GM12878 (cell line): ENCODE measurements at regions not wholly inside any gene's neighbourhood (a gene's known extent, or its start where the extent isn't known, plus 50 kb on each side); places are given as distances from the start of the nearest gene placed in this dataset.

Experiments
- ATAC-seq: fragments of 200-7000 bp; cut with Tn5 transposase; 3 replicates; pipeline ENCODE4 v1.9.1; 2020; ENCODE audit warnings: mild to moderate bottlenecking, moderate library complexity
- BruUV-seq: library from RNA; stranded (reverse); fragments of 400-500 nt; replicated peaks from 2 replicates; lab custom pipeline; 2021; lab: Mats Ljungman, UMichigan
- CTCF ChIA-PET: fragments of 300-600 bp; sonication (Branson Sonifier 250); formaldehyde crosslinking; extraction: SDS; loops from one replicate; lab custom pipeline; 2021; ENCODE audit warnings: inconsistent platforms; lab: Yijun Ruan, JAX
- POLR2A ChIA-PET: fragments of 350-600 bp; formaldehyde crosslinking; extraction: SDS; loops from one replicate; lab custom pipeline; 2021; ENCODE audit warnings: inconsistent platforms; lab: Charles Lee
- RAD21 ChIA-PET: fragments of 300-600 bp; sonication (Branson Sonifier 250); formaldehyde crosslinking; loops from one replicate; lab custom pipeline; 2023; ENCODE audit warnings: antibody characterized with exemption; ENCODE audit not compliant: unreplicated experiment; lab: Charles Lee
- SMC1A ChIA-PET: fragments of 300-600 bp; sonication (Branson Sonifier 250); formaldehyde crosslinking; loops from one replicate; lab custom pipeline; 2023; ENCODE audit not compliant: unreplicated experiment, uncharacterized antibody; lab: Charles Lee
- DNase-seq: peaks from one replicate; pipeline ENCODE4 v3.0.0-alpha.2; 2011; ENCODE audit warnings: low read depth, low spot score
- FAIRE-seq: peaks from 3 replicates; lab custom pipeline; 2011; peaks lifted over from hg19 to GRCh38; lab: Jason Lieb, UNC
- H2AFZ ChIP-seq: 2 replicates; pipeline ENCODE4 v1.6.0; 2011; ENCODE audit warnings: low read depth, low read length, control low read depth; ENCODE audit not compliant: control insufficient read depth
- H3K27ac ChIP-seq: 2 replicates; pipeline ENCODE4 v1.5.1; 2011; ENCODE audit warnings: control low read depth; ENCODE audit not compliant: control insufficient read depth, insufficient read depth
- H3K27me3 ChIP-seq, 2 experiments: replicated peaks in 1 of 2; 2 replicates each; pipeline versions ENCODE4 v1.6.0 to v1.6.1; 2011; ENCODE audit warnings: low read length in 1 of 2; ENCODE audit not compliant: control insufficient read depth in 2 of 2, insufficient read depth in 2 of 2
- H3K36me3 ChIP-seq, 2 experiments: 2 replicates each; pipeline ENCODE4 v1.5.1; 2011; ENCODE audit warnings: low read length in 1 of 2; ENCODE audit not compliant: control insufficient read depth in 2 of 2, insufficient read depth in 2 of 2
- H3K4me1 ChIP-seq: 2 replicates; pipeline ENCODE4 v1.6.1; 2011; ENCODE audit warnings: mild to moderate bottlenecking, low read length, moderate library complexity, mixed read lengths; ENCODE audit not compliant: control insufficient read depth, insufficient read depth
- H3K4me2 ChIP-seq: 2 replicates; pipeline ENCODE4 v1.6.0; 2011; ENCODE audit warnings: control low read depth; ENCODE audit not compliant: control insufficient read depth, insufficient read depth
- H3K4me3 ChIP-seq: fragments of 200-600 bp; sonication (generic); 2 replicates; pipeline ENCODE4 v1.5.1; 2016
- H3K79me2 ChIP-seq: 2 replicates; pipeline ENCODE4 v1.6.0; 2011; ENCODE audit warnings: low read length; ENCODE audit not compliant: control insufficient read depth, insufficient read depth
- H3K9ac ChIP-seq: 2 replicates; pipeline ENCODE4 v1.8.0; 2011; ENCODE audit warnings: low read length, control low read depth, mixed read lengths; ENCODE audit not compliant: control insufficient read depth, insufficient read depth
- H3K9me3 ChIP-seq: replicated peaks from 3 replicates; pipeline ENCODE4 v1.5.1; 2011; ENCODE audit warnings: mild to moderate bottlenecking, low read length; ENCODE audit not compliant: control insufficient read depth, insufficient read depth
- H4K20me1 ChIP-seq: 2 replicates; pipeline ENCODE4 v1.6.0; 2011; ENCODE audit not compliant: control insufficient read depth, insufficient read depth
- EZH2 ChIP-seq: IDR thresholded peaks from 2 replicates; pipeline ENCODE4 v1.6.1; 2012; ENCODE audit warnings: low read depth, mild to moderate bottlenecking, control low read depth, inconsistent platforms, low read length, borderline replicate concordance; ENCODE audit not compliant: control insufficient read depth
- FOXM1 ChIP-seq: IDR thresholded peaks from 2 replicates; pipeline ENCODE4 v1.6.1; 2012; ENCODE audit warnings: low read depth, mild to moderate bottlenecking, inconsistent platforms, low read length, moderate library complexity
- MEF2A ChIP-seq: IDR thresholded peaks from 2 replicates; pipeline ENCODE4 v1.6.1; 2011; ENCODE audit warnings: low read depth, mild to moderate bottlenecking, low read length, moderate library complexity; ENCODE audit not compliant: insufficient read depth
- NFIC ChIP-seq: IDR thresholded peaks from 2 replicates; pipeline ENCODE4 v1.6.1; 2012; ENCODE audit warnings: low read depth, mild to moderate bottlenecking, inconsistent platforms, low read length, moderate library complexity
- PAX5 ChIP-seq: IDR thresholded peaks from 2 replicates; pipeline ENCODE4 v1.6.1; 2011; ENCODE audit warnings: low read depth, low read length, borderline replicate concordance
- POU2F2 ChIP-seq: IDR thresholded peaks from 3 replicates; pipeline ENCODE4 v1.6.1; 2011; ENCODE audit warnings: low read depth, mild to moderate bottlenecking, low read length, borderline replicate concordance
- ZSCAN29 ChIP-seq: fragments of 450-650 bp; IDR thresholded peaks from 2 replicates; pipeline ENCODE4 v1.6.1; 2017; ENCODE audit warnings: mild to moderate bottlenecking, moderate library complexity
- WGBS: methylation state at CpG from one replicate; pipeline ENCODE4 v1.1.6; 2016; ENCODE audit warnings: low lambda C conversion rate; ENCODE audit not compliant: insufficient replicate concordance, insufficient coverage; ENCODE audit errors: missing lambda C conversion rate; 5-methylcytosine and 5-hydroxymethylcytosine counted together
- in situ Hi-C: fragments of 300-500 bp; cut with MboI; formaldehyde crosslinking; loops from 9 replicates; pipeline ENCODE4 v1.14.3; 2018; ENCODE audit warnings: mixed read lengths
- intact Hi-C: fragments of 100-400 bp; cut with micrococcal nuclease; formaldehyde crosslinking; loops from one replicate; pipeline ENCODE4 v1.14.2; 2022; ENCODE audit not compliant: unreplicated experiment
- TF ChIP-seq, protein P1 (sequence below): IDR thresholded peaks from 2 replicates; pipeline ENCODE4 v1.6.1; 2012; ENCODE audit warnings: mild to moderate bottlenecking, low read depth, low read length

GRCh38 chr1:209113521-209113920 is 470.0 kb upstream of the CAMK1G start:
- in situ Hi-C loops: no loop called here
- no peaks in the 10 kb centered on the region for H4K20me1 ChIP-seq
- no peak overlapping the region for H3K9ac ChIP-seq
- FAIRE-seq (no peak), ATAC-seq (no peak), DNase-seq (no peak)
- peaks cover 19% of the 10 kb centered on the region for H3K4me1 ChIP-seq
- no peak overlapping the region for H3K4me3 ChIP-seq
- no peaks in the 10 kb centered on the region for H3K79me2 ChIP-seq
- peaks cover 3% of the 10 kb centered on the region; the same call in 2 of the 3 replicates for H3K9me3 ChIP-seq
- ChIA-PET SMC1A (no interaction called here), RAD21 (no interaction called here), CTCF (interaction anchor here (1.3 kb wide), 1 partner anchor 10 kb away, joined by 3 read pairs; no protein-coding TSS in a partner anchor), POLR2A (no interaction called here)
- no peak overlapping the region for H3K27ac ChIP-seq
- WGBS: 39% methylated on average over 5 of the region's 5 CpGs
- BruUV-seq: no TSS peak
- no peak overlapping the region for H3K4me2 ChIP-seq
- TF ChIP-seq POU2F2 (no peak), PAX5 (no peak), FOXM1 (no peak)
- intact Hi-C loops: no loop called here
- H3K36me3 ChIP-seq: no peaks in the 10 kb centered on the region
- H2AFZ ChIP-seq: no peak overlapping the region
- H3K27me3 ChIP-seq: no peaks in the 10 kb centered on the region

- Histone ChIP-seq H3K4me3 (no peak overlapping the region), H2AFZ (no peak overlapping the region), H3K27me3 (no peaks in the 10 kb centered on the region), H3K9me3 (no peaks in the 10 kb centered on the region; the same call in 1 of the 3 replicates), H3K4me2 (no peak overlapping the region), H3K27ac (no peak overlapping the region), H4K20me1 (no peaks in the 10 kb centered on the region), H3K9ac (no peak overlapping the region), H3K36me3 (no peaks in the 10 kb centered on the region), H3K79me2 (no peaks in the 10 kb centered on the region), H3K4me1 (no peaks in the 10 kb centered on the region)
- POLR2A ChIA-PET: no interaction called here
- RAD21 ChIA-PET: no interaction called here
- SMC1A ChIA-PET: interaction anchor here (0.8 to 0.9 kb wide), 2 partner anchors 20 to 35 kb away, joined by 3 read pairs; no protein-coding TSS in a partner anchor
- no peak for ATAC-seq
- BruUV-seq: no TSS peak
- no peak for DNase-seq
- intact Hi-C loops: no loop called here
- no peak for FAIRE-seq
- in situ Hi-C loops: no loop called here
- TF ChIP-seq EZH2 (no peak), ZSCAN29 (no peak), NFIC (no peak), PAX5 (no peak), MEF2A (no peak)
- TF ChIP-seq, protein P1, sequence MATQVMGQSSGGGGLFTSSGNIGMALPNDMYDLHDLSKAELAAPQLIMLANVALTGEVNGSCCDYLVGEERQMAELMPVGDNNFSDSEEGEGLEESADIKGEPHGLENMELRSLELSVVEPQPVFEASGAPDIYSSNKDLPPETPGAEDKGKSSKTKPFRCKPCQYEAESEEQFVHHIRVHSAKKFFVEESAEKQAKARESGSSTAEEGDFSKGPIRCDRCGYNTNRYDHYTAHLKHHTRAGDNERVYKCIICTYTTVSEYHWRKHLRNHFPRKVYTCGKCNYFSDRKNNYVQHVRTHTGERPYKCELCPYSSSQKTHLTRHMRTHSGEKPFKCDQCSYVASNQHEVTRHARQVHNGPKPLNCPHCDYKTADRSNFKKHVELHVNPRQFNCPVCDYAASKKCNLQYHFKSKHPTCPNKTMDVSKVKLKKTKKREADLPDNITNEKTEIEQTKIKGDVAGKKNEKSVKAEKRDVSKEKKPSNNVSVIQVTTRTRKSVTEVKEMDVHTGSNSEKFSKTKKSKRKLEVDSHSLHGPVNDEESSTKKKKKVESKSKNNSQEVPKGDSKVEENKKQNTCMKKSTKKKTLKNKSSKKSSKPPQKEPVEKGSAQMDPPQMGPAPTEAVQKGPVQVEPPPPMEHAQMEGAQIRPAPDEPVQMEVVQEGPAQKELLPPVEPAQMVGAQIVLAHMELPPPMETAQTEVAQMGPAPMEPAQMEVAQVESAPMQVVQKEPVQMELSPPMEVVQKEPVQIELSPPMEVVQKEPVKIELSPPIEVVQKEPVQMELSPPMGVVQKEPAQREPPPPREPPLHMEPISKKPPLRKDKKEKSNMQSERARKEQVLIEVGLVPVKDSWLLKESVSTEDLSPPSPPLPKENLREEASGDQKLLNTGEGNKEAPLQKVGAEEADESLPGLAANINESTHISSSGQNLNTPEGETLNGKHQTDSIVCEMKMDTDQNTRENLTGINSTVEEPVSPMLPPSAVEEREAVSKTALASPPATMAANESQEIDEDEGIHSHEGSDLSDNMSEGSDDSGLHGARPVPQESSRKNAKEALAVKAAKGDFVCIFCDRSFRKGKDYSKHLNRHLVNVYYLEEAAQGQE: no peak
- 55% methylated on average over 1 of the region's 1 CpG for WGBS
- CTCF ChIA-PET: interaction anchor here (0.6 kb wide), 1 partner anchor 19 kb away, joined by 3 read pairs; no protein-coding TSS in a partner anchor
These were observed 466.8 kb upstream of the CAMK1G start for GRCh38 chr1:209116705-209117104.
